ENCODE measurements at regions not wholly inside any gene's neighbourhood (a gene's known extent, or its start where the extent isn't known, plus 50 kb on each side); places are given as distances from the start of the nearest gene placed in this dataset.

GRCh38 chr4:19224820-19225219 is 1026.9 kb upstream of the SLIT2 start:
- no peak for TF ChIP-seq EP300 (IDR thresholded peaks at IDR 0.05)
- TF ChIP-seq POLR2AphosphoS5 (IDR thresholded peaks at IDR 0.05), result no peak
